ENCODE measurements at regions not wholly inside any gene's neighbourhood (a gene's known extent, or its start where the extent isn't known, plus 50 kb on each side); places are given as distances from the start of the nearest gene placed in this dataset.

- DNase-seq (ENCODE audit: low read depth in 3 of 3, low spot score in 1 of 3): no peak
Observed at GRCh38 chr2:111676291-111676822, 207.6 kb downstream of the ANAPC1 start.

- no peak for DNase-seq (ENCODE audit: low read depth in 3 of 3, low spot score in 1 of 3)
Observed at GRCh38 chr2:111678161-111678560, 205.8 kb downstream of the ANAPC1 start.

GRCh38 chr2:111678651-111679050 is 205.3 kb downstream of the ANAPC1 start:
- no peak for DNase-seq (ENCODE audit: low read depth in 3 of 3, low spot score in 1 of 3)

DNA sequence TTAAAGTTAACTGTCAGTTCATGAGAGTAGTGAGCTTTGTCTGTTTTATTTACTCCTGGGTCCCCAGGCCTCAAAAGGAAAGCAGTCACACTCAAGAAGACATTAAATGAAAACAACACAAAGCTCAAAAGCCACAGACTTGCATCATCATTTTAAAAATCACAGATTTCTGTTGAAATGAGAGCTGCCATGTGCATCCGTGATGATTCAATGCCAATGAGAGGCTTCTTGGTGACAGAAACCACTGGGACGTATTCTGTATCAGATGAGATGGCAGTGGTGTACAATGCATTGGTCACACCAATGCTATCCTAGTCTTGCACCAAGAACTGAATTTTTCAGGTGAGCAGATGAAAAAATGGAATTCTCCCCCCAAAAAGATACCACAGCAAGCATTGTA is 204.8 kb downstream of the ANAPC1 start:
- no peak for DNase-seq (ENCODE audit: low read depth in 3 of 3, low spot score in 1 of 3)

- DNase-seq (ENCODE audit: low read depth in 3 of 3, low spot score in 1 of 3): no peak
Observed at GRCh38 chr2:111684611-111685010, 199.4 kb downstream of the ANAPC1 start.

DNA sequence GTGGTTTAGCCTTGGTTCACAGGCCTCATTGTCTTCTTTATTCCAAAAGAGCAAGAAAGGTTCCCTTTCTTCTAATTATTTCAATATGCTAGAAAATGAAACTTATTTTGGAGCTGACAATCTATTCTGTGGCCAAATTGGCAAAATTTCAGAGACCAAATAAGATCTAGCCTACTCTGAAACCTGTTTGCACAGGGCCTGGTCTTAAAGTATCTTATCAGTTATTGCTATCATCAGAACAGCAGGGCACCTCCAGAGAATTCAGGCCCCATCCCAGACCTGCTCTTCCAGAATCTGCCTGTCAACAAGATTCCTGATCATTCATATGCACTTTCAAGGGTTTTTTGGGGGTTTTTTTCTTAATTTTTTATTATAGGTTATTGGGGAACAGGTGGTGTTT is 198.7 kb downstream of the ANAPC1 start:
- no peak for DNase-seq (ENCODE audit: low read depth in 3 of 3, low spot score in 1 of 3)

- DNase-seq (ENCODE audit: low read depth in 3 of 3, low spot score in 1 of 3): no peak
Observed at GRCh38 chr2:111686994-111687393, 197.0 kb downstream of the ANAPC1 start.

DNA sequence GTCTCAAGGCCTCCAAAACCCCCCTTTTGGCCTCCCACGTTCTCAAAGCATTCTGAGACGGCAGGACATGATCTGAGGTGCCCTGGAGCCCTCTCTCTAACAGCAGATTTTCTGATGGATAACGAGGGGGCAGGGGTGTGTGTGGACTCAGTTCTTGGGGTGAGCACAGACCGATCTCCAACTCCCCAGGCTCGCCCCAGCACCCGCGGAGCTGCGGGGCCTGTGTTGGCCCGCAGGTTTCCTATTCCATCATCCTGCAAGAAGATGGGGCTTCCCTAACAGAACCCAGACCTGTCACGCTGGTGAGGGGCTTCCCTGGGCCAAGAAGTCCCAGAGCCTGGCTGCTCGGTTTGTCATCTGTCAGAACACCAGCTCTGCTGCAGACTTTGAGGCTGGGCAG is 196.1 kb downstream of the ANAPC1 start:
- no peak for DNase-seq (ENCODE audit: low read depth in 3 of 3, low spot score in 1 of 3)

GRCh38 chr2:111688482-111688881 is 195.5 kb downstream of the ANAPC1 start:
- DNase-seq (ENCODE audit: low read depth in 3 of 3, low spot score in 1 of 3): no peak

DNA sequence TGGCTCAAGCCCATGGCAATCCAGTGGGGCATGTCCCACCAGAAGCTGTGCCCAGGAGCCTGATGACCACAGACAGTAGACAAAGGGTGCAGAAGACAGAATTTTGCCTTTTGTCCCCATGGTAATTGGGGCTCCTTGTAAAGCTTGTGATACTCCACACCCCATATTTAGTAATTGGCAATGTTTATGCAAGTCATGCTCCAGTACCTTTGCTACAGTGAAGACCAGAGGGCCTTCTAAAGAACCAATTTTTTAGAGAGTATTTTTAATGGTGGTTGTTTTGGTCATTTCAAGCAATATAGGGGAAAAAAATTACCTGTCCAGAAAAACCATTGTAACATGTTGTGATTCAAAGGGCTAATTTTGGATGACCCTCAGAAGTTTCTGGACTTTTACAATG is 194.8 kb downstream of the ANAPC1 start:
- no peak for DNase-seq (ENCODE audit: low read depth in 3 of 3, low spot score in 1 of 3)

DNA sequence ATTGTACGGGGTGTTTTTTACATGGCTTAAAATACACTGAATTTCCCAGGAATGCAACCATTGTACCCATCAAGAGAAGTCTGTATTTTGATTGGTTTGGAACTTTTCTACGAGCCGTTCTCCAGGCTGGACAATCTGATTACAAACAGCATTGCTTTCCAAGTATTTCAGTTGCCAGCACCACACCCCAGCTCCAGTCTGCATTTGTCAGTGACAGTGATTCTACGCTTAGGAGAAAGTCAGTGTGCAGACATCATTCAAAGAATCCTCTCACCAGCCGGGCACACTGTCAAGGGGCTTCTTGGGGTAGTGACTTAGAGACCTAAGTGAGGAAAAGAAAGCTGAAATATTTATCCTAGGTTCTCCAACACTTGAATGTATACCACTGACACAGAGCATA is 194.1 kb downstream of the ANAPC1 start:
- DNase-seq (ENCODE audit: low read depth in 3 of 3, low spot score in 1 of 3): no peak

DNA sequence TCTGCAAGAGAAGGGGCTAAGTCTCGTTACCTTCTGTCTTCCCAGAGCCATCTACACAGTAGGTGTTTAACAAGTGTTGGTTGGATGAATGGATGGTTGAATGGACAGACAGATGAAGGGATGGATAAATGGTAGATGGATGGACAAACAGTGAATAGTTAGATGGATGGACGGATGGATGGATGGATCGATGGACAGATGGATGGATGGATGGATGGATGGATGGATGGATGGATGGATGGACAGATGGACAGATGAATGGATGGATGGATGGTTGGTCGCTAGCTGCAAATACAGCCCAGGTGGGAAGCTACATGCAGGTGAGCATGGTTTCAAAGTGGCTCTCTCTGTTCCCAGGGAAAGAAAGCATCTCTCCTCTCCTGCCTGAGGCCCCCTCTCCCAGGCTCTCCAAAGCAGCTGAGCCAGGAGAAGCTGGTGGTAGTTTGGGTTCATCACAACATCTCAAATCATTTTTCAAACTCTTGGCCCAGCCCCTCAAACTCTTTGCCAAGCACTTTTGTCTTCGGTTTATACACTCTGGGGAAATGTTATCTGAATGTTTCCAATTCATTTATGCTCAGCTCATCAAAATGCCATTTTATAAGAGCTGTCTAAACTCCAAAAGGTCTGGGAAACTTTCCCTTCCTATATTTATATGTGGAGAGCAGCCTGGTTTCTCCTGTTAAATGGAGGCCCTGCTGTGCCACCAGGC is 192.7 kb downstream of the ANAPC1 start:
- no peak for DNase-seq (ENCODE audit: low read depth in 3 of 3, low spot score in 1 of 3)

DNA sequence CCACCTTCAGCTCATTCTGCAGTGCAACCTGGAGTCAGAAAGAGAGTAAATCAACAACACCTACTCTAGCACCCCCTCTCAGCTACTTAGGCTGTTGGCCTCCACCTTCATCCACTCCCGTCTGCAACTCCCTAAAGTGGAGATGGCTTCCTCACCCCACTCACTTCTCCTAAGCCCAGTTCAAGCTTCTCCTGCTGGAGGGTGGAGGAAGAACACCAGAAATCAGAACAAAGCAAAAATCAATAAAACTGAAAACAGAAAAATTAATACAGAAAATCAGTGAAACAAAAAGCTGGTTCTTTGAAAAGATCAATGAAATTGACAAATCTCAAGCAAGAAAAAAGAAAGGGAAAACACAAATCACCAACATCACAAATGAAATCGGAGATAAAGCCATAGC is 191.7 kb downstream of the ANAPC1 start:
- DNase-seq (ENCODE audit: low read depth in 3 of 3, low spot score in 1 of 3): no peak

- no peak for DNase-seq (ENCODE audit: low read depth in 3 of 3, low spot score in 1 of 3)
Observed at GRCh38 chr2:111694700-111695101, 189.3 kb downstream of the ANAPC1 start.

DNA sequence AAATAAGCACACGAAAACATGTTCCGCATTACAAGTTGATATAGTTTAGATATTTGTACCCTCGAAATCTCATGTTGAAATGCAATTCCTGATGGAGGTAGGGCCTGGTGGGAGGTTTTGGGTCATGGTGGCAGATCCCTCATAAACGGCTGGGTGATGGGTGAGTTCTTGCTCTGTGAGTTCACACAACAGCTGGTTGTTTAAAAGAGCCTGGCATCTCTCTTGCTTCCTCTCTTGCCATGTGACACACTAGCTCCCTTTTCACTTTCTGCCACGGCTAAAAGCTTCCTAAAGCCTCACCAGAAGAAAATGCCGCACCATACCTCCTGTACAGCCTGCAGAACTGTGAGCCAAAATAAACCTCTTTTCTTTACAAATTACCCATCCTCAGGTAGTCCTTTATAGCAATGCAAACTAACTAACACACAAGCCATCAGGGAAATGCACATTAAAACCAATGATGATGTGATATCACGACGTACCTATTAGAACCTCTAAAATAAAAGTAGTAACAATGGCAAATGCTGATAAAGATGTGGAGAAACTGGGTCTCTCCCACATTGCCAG is 188.5 kb downstream of the ANAPC1 start:
- DNase-seq (ENCODE audit: low read depth in 3 of 3, low spot score in 1 of 3): no peak

- no peak for DNase-seq (ENCODE audit: low read depth in 3 of 3, low spot score in 1 of 3)
Observed at GRCh38 chr2:111696226-111696625, 187.8 kb downstream of the ANAPC1 start.

DNA sequence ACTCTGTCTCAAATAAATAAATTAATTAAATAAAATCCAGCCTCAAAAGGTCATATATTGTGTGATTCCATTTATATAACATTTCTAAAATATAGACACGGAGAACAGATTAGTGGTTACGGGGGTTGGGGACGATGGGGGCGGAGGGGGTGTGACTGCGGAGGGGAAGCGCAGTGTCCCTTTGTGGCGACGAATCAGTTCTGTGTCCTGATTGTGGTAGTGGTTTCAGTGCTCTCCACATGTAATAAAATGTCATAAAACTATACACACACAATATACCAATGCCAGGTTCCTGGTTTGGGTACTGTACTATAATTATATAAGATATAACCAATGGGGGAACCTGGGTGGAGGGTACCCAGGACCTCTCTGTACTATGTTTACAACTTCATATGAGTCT is 186.4 kb downstream of the ANAPC1 start:
- no peak for DNase-seq (ENCODE audit: low read depth in 3 of 3, low spot score in 1 of 3)

- DNase-seq (ENCODE audit: low read depth in 3 of 3, low spot score in 1 of 3): no peak
Observed at GRCh38 chr2:111698089-111698488, 185.9 kb downstream of the ANAPC1 start.

- peak in 1 of 3 donors; percentile 27 for DNase-seq (ENCODE audit: low read depth in 3 of 3, low spot score in 1 of 3)
Observed at GRCh38 chr2:111698743-111699554, 185.0 kb downstream of the ANAPC1 start.

DNA sequence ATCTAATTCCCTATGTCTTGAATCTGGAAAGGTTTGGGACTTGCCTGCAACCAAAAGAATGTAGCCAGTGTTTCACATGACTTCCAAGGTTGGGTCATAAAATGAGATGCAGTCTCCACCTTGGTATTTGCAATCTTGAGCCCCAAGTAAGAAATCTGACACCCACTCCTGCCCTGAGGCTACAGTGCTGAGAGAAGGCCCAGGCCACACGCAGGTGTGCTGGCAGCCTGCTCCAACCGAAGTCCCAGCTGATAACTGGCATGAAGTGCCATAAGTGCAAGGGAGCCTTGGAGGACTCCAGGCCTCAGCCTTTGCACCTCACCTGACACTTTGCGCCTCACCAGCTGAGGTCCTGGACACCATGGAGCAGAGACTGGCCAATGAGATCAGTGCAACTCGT is 182.7 kb downstream of the ANAPC1 start:
- DNase-seq (ENCODE audit: low read depth in 3 of 3, low spot score in 1 of 3): no peak

DNA sequence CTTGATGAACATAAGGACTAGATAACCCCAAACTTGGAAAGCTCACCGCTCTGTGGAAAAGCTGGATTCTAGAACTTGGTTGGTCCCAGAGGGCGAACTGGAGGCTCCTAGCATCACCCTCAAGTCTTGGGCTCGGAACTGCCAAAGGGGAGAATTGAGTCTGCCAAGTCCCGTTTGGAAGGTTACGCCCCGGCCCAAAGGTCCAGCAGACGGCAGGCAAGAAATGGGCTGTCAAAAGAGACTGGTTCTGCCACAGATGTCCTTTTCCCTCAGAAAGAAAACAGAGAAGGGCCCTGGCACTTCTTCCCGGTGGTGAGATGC is 182.2 kb downstream of the ANAPC1 start:
- DNase-seq (ENCODE audit: low read depth in 3 of 3, low spot score in 1 of 3): no peak

GRCh38 chr2:111702119-111702803 is 181.7 kb downstream of the ANAPC1 start:
- peak in 1 of 3 donors; percentile 44 for DNase-seq (ENCODE audit: low read depth in 3 of 3, low spot score in 1 of 3)
